ENCODE measurements at regions not wholly inside any gene's neighbourhood (a gene's known extent, or its start where the extent isn't known, plus 50 kb on each side); places are given as distances from the start of the nearest gene placed in this dataset.

DNA sequence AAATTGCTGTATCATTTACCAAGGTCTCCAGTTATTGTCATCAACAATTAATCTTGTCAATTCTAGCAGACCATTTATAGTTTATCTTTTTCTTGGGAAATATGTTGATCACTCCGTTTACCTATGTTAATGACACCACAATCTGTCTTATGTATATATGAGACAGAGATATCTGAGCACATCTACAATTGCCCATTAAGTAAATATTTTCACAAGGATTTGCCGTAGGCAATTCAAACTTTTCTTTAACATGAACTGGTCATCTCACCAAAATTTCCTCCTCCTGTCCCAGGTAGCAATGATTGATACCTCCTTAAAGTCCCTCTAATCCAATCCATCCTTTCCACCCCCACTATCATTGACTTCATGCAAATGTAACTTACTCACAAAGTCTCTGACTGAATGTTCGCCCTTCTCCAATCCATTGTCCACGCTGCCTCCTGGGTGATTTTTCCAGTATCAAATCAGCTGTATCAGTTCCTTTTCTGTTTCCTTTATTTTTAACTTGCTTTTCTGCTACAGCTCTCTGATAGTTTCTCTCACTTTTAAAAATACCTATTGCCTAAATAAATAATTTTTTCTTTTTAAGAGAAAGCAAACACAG is 138.3 kb downstream of the GNAT3 start:
- no peak for DNase-seq (ENCODE audit: low read depth, low spot score)
- BruUV-seq (replicated peaks): no TSS peak
- H4K20me1 ChIP-seq (replicated peaks; ENCODE audit: control insufficient read depth, extremely low read depth, insufficient read depth, low read length): no peaks in the 10 kb centered on the region
- dilution Hi-C loops (cut with MboI; ENCODE audit: extremely low pct_ligation_motif_present, low sequenced_read_pairs) (no loop called here), intact Hi-C loops (cut with micrococcal nuclease) (no loop called here)
- POLR2A ChIA-PET: no interaction called here
- TF ChIP-seq POLR2A (IDR thresholded peaks at IDR 0.05; ENCODE audit: low read depth, low read length) (no peak), EZH2 (IDR thresholded peaks at IDR 0.05; ENCODE audit: borderline replicate concordance, low read depth, low read length, severe bottlenecking) (no peak), GATA2 (IDR thresholded peaks at IDR 0.05; ENCODE audit: insufficient read depth, insufficient read length, low read depth, low read length) (no peak), JUN (IDR thresholded peaks at IDR 0.05; ENCODE audit: borderline replicate concordance, insufficient read depth, insufficient read length, low read depth) (no peak), FOS (IDR thresholded peaks at IDR 0.05; ENCODE audit: borderline replicate concordance, insufficient read depth, low read length) (no peak), MYC (IDR thresholded peaks at IDR 0.05; ENCODE audit: low read depth, low read length) (no peak), POLR2AphosphoS5 (IDR thresholded peaks at IDR 0.05; ENCODE audit: insufficient read depth, low read depth, low read length) (no peak), MAX (IDR thresholded peaks at IDR 0.05; ENCODE audit: insufficient read depth, insufficient read length) (no peak)
- TF ChIP-seq, protein P1, sequence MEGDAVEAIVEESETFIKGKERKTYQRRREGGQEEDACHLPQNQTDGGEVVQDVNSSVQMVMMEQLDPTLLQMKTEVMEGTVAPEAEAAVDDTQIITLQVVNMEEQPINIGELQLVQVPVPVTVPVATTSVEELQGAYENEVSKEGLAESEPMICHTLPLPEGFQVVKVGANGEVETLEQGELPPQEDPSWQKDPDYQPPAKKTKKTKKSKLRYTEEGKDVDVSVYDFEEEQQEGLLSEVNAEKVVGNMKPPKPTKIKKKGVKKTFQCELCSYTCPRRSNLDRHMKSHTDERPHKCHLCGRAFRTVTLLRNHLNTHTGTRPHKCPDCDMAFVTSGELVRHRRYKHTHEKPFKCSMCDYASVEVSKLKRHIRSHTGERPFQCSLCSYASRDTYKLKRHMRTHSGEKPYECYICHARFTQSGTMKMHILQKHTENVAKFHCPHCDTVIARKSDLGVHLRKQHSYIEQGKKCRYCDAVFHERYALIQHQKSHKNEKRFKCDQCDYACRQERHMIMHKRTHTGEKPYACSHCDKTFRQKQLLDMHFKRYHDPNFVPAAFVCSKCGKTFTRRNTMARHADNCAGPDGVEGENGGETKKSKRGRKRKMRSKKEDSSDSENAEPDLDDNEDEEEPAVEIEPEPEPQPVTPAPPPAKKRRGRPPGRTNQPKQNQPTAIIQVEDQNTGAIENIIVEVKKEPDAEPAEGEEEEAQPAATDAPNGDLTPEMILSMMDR (IDR thresholded peaks at IDR 0.05; ENCODE audit: extremely low read depth in 1 of 2, insufficient read depth in 1 of 2, low read depth in 1 of 2, low read length in 2 of 2): no peak
- no peak overlapping the region for H3K9ac ChIP-seq (replicated peaks; ENCODE audit: extremely low read depth, insufficient read depth, low read length)
- no peaks in the 10 kb centered on the region for H3K79me2 ChIP-seq (ENCODE audit: control insufficient read depth, insufficient read depth, low read length)
- H3K4me1 ChIP-seq (ENCODE audit: control insufficient read depth, extremely low read depth, insufficient read depth, low read length): peaks cover 6% of the 10 kb centered on the region
- H3K4me3 ChIP-seq (replicated peaks in 1 of 3; ENCODE audit: insufficient read depth in 1 of 3, low read depth in 1 of 3, low read length in 3 of 3): no peak overlapping the region
- H3K9me3 ChIP-seq (replicated peaks; ENCODE audit: control insufficient read depth, insufficient read depth, low read length): no peaks in the 10 kb centered on the region
- FAIRE-seq: no peak
- no peaks in the 10 kb centered on the region for H3K9me1 ChIP-seq (replicated peaks; ENCODE audit: control insufficient read depth, extremely low read depth, insufficient read depth, low read length)
- no peak overlapping the region for H3K4me2 ChIP-seq (ENCODE audit: insufficient read depth, low read length)
- H3K27ac ChIP-seq (ENCODE audit: insufficient read depth, low read depth, low read length): no peak overlapping the region
- H3K36me3 ChIP-seq (ENCODE audit: control insufficient read depth in 2 of 2, extremely low read depth in 1 of 2, insufficient read depth in 2 of 2, low read length in 2 of 2): no peaks in the 10 kb centered on the region
- no peaks in the 10 kb centered on the region for H3K27me3 ChIP-seq (ENCODE audit: control insufficient read depth in 2 of 2, insufficient read depth in 2 of 2, low read length in 2 of 2)
- H2AFZ ChIP-seq (ENCODE audit: low read depth, low read length): no peak overlapping the region
- CTCF ChIA-PET: interaction anchor here (4.2 kb wide), 1 partner anchor 19 kb away, joined by 11 read pairs; no protein-coding TSS in a partner anchor

Data from endothelial cell of umbilical vein (primary cell).